HUES48 (cell line): ENCODE measurements at regions not wholly inside any gene's neighbourhood (a gene's known extent, or its start where the extent isn't known, plus 50 kb on each side); places are given as distances from the start of the nearest gene placed in this dataset.
A peak's percentile ranks its signal among the peaks of the same experiment; 100 is the strongest.

Experiments used
- H3K27ac ChIP-seq: one replicate; pipeline ENCODE4 v1.7.0; 2013; ENCODE audit warnings: low read depth, low read length, inconsistent platforms
- H3K27me3 ChIP-seq: 2 replicates; pipeline ENCODE4 v1.6.1; 2013; ENCODE audit warnings: mild to moderate bottlenecking, low read length; ENCODE audit not compliant: control insufficient read depth, insufficient read depth
- H3K36me3 ChIP-seq: 2 replicates; pipeline ENCODE4 v1.6.1; 2013; ENCODE audit warnings: low read length; ENCODE audit not compliant: control insufficient read depth, insufficient read depth
- H3K4me1 ChIP-seq: 2 replicates; pipeline ENCODE4 v1.6.1; 2013; ENCODE audit warnings: mild to moderate bottlenecking, low read length; ENCODE audit not compliant: control insufficient read depth, insufficient read depth
- H3K4me3 ChIP-seq: 2 replicates; pipeline ENCODE4 v1.5.1; 2013; ENCODE audit warnings: mild to moderate bottlenecking, low read depth, low read length
- H3K9ac ChIP-seq: 2 replicates; pipeline ENCODE4 v1.6.1; 2013; ENCODE audit warnings: mild to moderate bottlenecking, low read depth, low read length, moderate library complexity
- H3K9me3 ChIP-seq: 2 replicates; pipeline ENCODE4 v1.6.1; 2013; ENCODE audit warnings: low read length; ENCODE audit not compliant: control insufficient read depth, insufficient read depth

- Histone ChIP-seq H3K9me3 (0 out of 2 replicates have a peak, but pooled peaks cover 2% of the 10 kb centered on the region), H3K4me1 (peaks cover 10% of the 10 kb centered on the region; the same call in 1 of the 2 replicates), H3K9ac (no peak overlapping the region), H3K4me3 (no peak overlapping the region), H3K27ac (no peak overlapping the region), H3K36me3 (no peaks in the 10 kb centered on the region), H3K27me3 (0 out of 2 replicates have a peak, but pooled peaks cover 4% of the 10 kb centered on the region)
Observed at GRCh38 chr6:170156448-170157375, 134.2 kb downstream of the DLL1 start.

DNA sequence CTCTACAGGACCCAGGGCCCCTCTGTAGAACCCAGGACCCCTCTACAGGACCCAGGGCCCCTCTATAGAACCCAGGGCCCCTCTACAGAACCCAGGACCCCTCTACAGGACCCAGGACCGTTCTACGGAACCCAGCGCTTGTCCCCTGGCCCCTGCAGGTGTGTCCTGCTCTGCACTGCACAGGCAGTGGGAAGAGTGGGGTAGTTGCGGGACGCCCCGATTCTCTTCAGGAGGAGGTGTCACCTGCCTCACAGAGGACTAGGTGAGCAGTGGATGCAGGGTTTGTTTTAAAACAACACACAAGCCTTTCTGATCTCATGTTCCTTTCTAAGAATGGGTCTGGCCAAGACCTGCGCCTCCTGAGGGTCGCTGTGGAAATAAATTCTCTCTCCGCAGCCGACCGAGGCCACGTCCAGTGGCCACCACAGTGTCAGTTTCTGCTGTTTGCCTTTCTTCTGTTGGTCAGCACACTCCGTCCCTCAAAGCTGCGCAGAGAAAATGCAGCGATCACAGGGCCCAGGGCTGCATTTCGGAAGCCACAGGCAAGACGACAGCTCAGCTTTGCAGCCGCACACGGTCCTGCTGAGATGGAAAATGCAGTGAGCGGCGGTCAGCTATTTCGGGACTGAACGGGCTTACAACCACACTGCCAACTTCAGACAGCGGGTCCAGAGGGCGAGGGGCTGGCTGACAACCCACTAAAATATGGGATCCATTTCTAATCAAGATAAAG, 135.2 kb downstream of the DLL1 start:
- Histone ChIP-seq H3K4me3 (no peak overlapping the region), H3K27me3 (0 out of 2 replicates have a peak, but pooled peaks cover 4% of the 10 kb centered on the region), H3K27ac (no peak overlapping the region), H3K4me1 (peaks cover 10% of the 10 kb centered on the region; the same call in 1 of the 2 replicates), H3K9me3 (0 out of 2 replicates have a peak, but pooled peaks cover 2% of the 10 kb centered on the region), H3K9ac (no peak overlapping the region), H3K36me3 (no peaks in the 10 kb centered on the region)

- peaks cover 10% of the 10 kb centered on the region; the same call in 1 of the 2 replicates for H3K4me1 ChIP-seq
- peak overlapping the region; percentile 33 for H3K27ac ChIP-seq
- no peaks in the 10 kb centered on the region for H3K36me3 ChIP-seq
- no peak overlapping the region for H3K4me3 ChIP-seq
- no peak overlapping the region for H3K9ac ChIP-seq
- H3K9me3 ChIP-seq: no peaks in the 10 kb centered on the region
- 0 out of 2 replicates have a peak, but pooled peaks cover 4% of the 10 kb centered on the region for H3K27me3 ChIP-seq
Observed at GRCh38 chr6:170153436-170154319, 137.2 kb downstream of the DLL1 start.

DNA sequence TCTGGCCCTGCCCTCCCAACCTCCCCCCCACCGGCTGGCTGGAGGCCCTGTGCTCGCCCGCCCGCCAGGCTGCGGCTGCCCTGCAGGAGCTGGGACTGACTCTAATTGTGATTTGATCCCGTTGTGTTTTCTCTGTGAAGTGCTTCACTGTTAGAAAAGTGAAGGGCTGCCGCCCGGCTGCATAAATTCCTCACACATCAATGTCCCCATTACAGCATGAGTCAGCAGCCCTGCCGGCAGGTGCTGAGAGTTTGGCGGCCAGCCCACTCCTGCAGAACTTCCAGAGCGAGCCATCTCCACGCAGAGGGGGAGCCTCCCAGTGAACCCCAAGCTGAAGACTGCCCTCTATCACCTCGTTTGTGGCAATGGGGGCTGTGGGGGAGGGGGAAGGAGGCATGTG, 137.9 kb downstream of the DLL1 start:
- Histone ChIP-seq H3K4me3 (no peak overlapping the region), H3K9me3 (no peaks in the 10 kb centered on the region), H3K4me1 (peaks cover 10% of the 10 kb centered on the region; the same call in 1 of the 2 replicates), H3K27me3 (0 out of 2 replicates have a peak, but pooled peaks cover 4% of the 10 kb centered on the region), H3K27ac (peak overlapping the region; percentile 65), H3K36me3 (no peaks in the 10 kb centered on the region), H3K9ac (no peak overlapping the region)

- H3K4me1 ChIP-seq: peaks cover 10% of the 10 kb centered on the region; the same call in 1 of the 2 replicates
- H3K27me3 ChIP-seq: 0 out of 2 replicates have a peak, but pooled peaks cover 4% of the 10 kb centered on the region
- H3K9me3 ChIP-seq: no peaks in the 10 kb centered on the region
- H3K4me3 ChIP-seq: no peak overlapping the region
- H3K9ac ChIP-seq: no peak overlapping the region
- H3K36me3 ChIP-seq: no peaks in the 10 kb centered on the region
- H3K27ac ChIP-seq: peak overlapping the region; percentile 65
Observed at GRCh38 chr6:170152124-170152926, 138.6 kb downstream of the DLL1 start.

DNA sequence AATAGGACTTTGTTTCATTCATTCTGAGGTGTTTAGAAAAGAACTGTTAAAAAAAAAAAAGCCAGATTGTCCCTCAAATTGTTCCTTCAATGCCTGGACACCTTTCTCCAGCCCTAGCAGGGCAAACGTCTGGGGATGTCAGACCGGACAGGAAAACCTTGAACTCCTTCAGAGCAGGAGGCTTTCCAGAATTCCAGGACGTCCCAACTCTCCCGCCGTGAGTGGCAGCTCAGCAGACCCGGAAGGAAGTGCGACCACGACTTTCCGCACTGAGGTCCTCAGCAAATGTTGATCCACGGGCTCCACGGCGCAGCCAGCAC, 139.1 kb downstream of the DLL1 start:
- no peak overlapping the region for H3K4me3 ChIP-seq
- no peaks in the 10 kb centered on the region for H3K9me3 ChIP-seq
- H3K9ac ChIP-seq: no peak overlapping the region
- 0 out of 2 replicates have a peak, but pooled peaks cover 4% of the 10 kb centered on the region for H3K27me3 ChIP-seq
- no peaks in the 10 kb centered on the region for H3K36me3 ChIP-seq
- H3K27ac ChIP-seq: no peak overlapping the region
- H3K4me1 ChIP-seq: peaks cover 10% of the 10 kb centered on the region; the same call in 1 of the 2 replicates

- no peak overlapping the region for H3K4me3 ChIP-seq
- H3K9ac ChIP-seq: no peak overlapping the region
- H3K36me3 ChIP-seq: no peaks in the 10 kb centered on the region
- H3K27me3 ChIP-seq: 0 out of 2 replicates have a peak, but pooled peaks cover 4% of the 10 kb centered on the region
- peaks cover 10% of the 10 kb centered on the region; the same call in 1 of the 2 replicates for H3K4me1 ChIP-seq
- no peaks in the 10 kb centered on the region for H3K9me3 ChIP-seq
- H3K27ac ChIP-seq: no peak overlapping the region
Observed at GRCh38 chr6:170151321-170151771, 139.5 kb downstream of the DLL1 start.

- Histone ChIP-seq H3K4me1 (peaks cover 10% of the 10 kb centered on the region; the same call in 1 of the 2 replicates), H3K36me3 (no peaks in the 10 kb centered on the region), H3K27me3 (0 out of 2 replicates have a peak, but pooled peaks cover 4% of the 10 kb centered on the region), H3K9ac (no peak overlapping the region), H3K27ac (no peak overlapping the region), H3K9me3 (no peaks in the 10 kb centered on the region), H3K4me3 (no peak overlapping the region)
Observed at GRCh38 chr6:170150590-170150945, 140.3 kb downstream of the DLL1 start.

- H3K27ac ChIP-seq: no peak overlapping the region
- H3K36me3 ChIP-seq: no peaks in the 10 kb centered on the region
- 0 out of 2 replicates have a peak, but pooled peaks cover 4% of the 10 kb centered on the region for H3K27me3 ChIP-seq
- no peaks in the 10 kb centered on the region for H3K9me3 ChIP-seq
- H3K4me3 ChIP-seq: no peak overlapping the region
- H3K4me1 ChIP-seq: peaks cover 10% of the 10 kb centered on the region; the same call in 1 of the 2 replicates
- H3K9ac ChIP-seq: no peak overlapping the region
Observed at GRCh38 chr6:170149681-170150589, 140.9 kb downstream of the DLL1 start.
